Liver (tissue), 2 donors: ENCODE measurements at regions not wholly inside any gene's neighbourhood (a gene's known extent, or its start where the extent isn't known, plus 50 kb on each side); places are given as distances from the start of the nearest gene placed in this dataset.
"Not testable (repeated sequence)": the region's sequence is repeated elsewhere in the genome, so short reads cannot be mapped to it uniquely, and the experiment has no call there.

ENCODE experiments used
- CTCF ChIP-seq: fragments of 150-350 bp; IDR thresholded peaks from 2 replicates; pipeline ENCODE4 v1.5.1; 2017; ENCODE audit warnings: improper control_type of control experiment, low read depth, low read length; ENCODE audit not compliant: missing input control
- MAX ChIP-seq: IDR thresholded peaks from 2 replicates; pipeline ENCODE4 v1.6.1; 2016; ENCODE audit warnings: antibody characterized with exemption
- donor health status: healthy.

- TF ChIP-seq CTCF, MAX: not testable (repeated sequence)
Measured at GRCh38 chr15:53923741-53924140, 54.5 kb upstream of the UNC13C start.
